Activated CD4-positive, alpha-beta memory T cell treated with anti-CD3 and anti-CD28 coated beads, Interleukin-2, amount 10 ng/mL, durations not matched to agents 7 days and 5 days (primary cell): ENCODE measurements at regions not wholly inside any gene's neighbourhood (a gene's known extent, or its start where the extent isn't known, plus 50 kb on each side); places are given as distances from the start of the nearest gene placed in this dataset.

Experiments
- CTCF ChIA-PET: fragments of 350-600 bp; sonication (Branson Sonifier 250); formaldehyde crosslinking; loops from one replicate; lab custom pipeline; 2021; ENCODE audit warnings: antibody characterized with exemption, inconsistent platforms; lab: Charles Lee
- POLR2A ChIA-PET: fragments of 350-600 bp; sonication (Branson Sonifier 250); formaldehyde crosslinking; loops from one replicate; lab custom pipeline; 2021; ENCODE audit warnings: antibody characterized with exemption; lab: Charles Lee
- DNase-seq: peaks from one replicate; pipeline ENCODE4 v3.0.0-alpha.2; 2020
- H3K27ac Mint-ChIP-seq: one replicate; pipeline ENCODE4 v1.8.0; 2021; ENCODE audit warnings: mild to moderate bottlenecking, mixed read lengths
- H3K27me3 Mint-ChIP-seq: one replicate; pipeline ENCODE4 v1.8.0; 2021; ENCODE audit warnings: mixed read lengths
- H3K36me3 Mint-ChIP-seq: one replicate; pipeline ENCODE4 v1.8.0; 2021; ENCODE audit warnings: low read depth, mixed read lengths
- H3K4me1 Mint-ChIP-seq: one replicate; pipeline ENCODE4 v1.8.0; 2021; ENCODE audit warnings: mixed read lengths
- H3K4me3 Mint-ChIP-seq: one replicate; pipeline ENCODE4 v1.8.0; 2021; ENCODE audit warnings: mild to moderate bottlenecking, mixed read lengths
- H3K9me3 Mint-ChIP-seq: one replicate; pipeline ENCODE4 v1.8.0; 2021; ENCODE audit warnings: mixed read lengths

DNA sequence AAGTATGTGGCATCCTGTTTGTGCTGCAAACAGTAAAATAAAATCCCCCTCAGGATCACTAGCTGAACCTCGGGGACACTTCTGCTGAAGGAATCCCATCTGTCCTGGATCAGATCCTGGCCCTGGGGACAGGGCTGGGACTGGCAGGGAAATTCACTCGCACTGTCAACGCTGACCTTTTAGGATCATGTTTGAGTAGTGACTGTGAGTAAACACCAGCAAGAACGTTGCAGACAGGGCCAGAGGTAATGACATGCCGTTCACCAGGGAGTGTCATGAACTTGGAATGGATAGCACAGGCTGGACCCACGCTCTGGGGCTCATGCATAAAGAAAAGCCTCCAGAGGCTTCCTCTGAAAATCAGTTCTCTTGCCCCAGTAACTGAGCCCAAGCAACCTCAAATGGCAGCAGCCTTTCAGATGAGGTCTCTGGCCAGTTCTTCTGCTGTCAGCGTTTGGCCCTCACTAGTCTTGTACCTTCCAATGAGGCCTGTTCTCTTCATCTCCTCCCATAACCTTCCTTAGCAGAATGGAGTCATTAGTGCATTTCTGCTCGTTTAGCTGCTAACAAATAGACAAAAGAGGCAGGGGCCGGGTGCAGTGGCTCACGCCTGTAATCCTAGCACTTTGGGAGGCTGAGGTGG is 51.0 kb upstream of the BARX2 start:
- Mint-ChIP-seq H3K9me3 (no peaks in the 10 kb centered on the region), H3K4me3 (no peak overlapping the region), H3K4me1 (no peaks in the 10 kb centered on the region), H3K36me3 (no peaks in the 10 kb centered on the region), H3K27ac (no peak overlapping the region), H3K27me3 (no peaks in the 10 kb centered on the region)
- CTCF ChIA-PET = interaction anchor here (0.7 kb wide), 1 partner anchor 17 kb away, joined by 4 read pairs; no protein-coding TSS in a partner anchor
- DNase-seq = no peak
- POLR2A ChIA-PET = no interaction called here

GRCh38 chr11:129323896-129324502 is 51.6 kb upstream of the BARX2 start:
- DNase-seq = no peak
- Mint-ChIP-seq H3K4me1 (no peaks in the 10 kb centered on the region), H3K27me3 (no peaks in the 10 kb centered on the region), H3K4me3 (no peak overlapping the region), H3K36me3 (no peaks in the 10 kb centered on the region), H3K9me3 (no peaks in the 10 kb centered on the region), H3K27ac (no peak overlapping the region)
- POLR2A ChIA-PET = no interaction called here
- CTCF ChIA-PET = no interaction called here

- Mint-ChIP-seq H3K27ac (no peak overlapping the region), H3K9me3 (no peaks in the 10 kb centered on the region), H3K36me3 (no peaks in the 10 kb centered on the region), H3K27me3 (no peaks in the 10 kb centered on the region), H3K4me1 (peaks cover under 1% of the 10 kb centered on the region), H3K4me3 (no peak overlapping the region)
- ChIA-PET CTCF (no interaction called here), POLR2A (no interaction called here)
- DNase-seq = no peak
These were observed 52.7 kb upstream of the BARX2 start for GRCh38 chr11:129322941-129323340.

GRCh38 chr11:129321076-129321475 is 54.6 kb upstream of the BARX2 start:
- H3K36me3 Mint-ChIP-seq = no peaks in the 10 kb centered on the region
- H3K4me3 Mint-ChIP-seq = no peak overlapping the region
- no peaks in the 10 kb centered on the region for H3K27me3 Mint-ChIP-seq
- peaks cover 3% of the 10 kb centered on the region for H3K4me1 Mint-ChIP-seq
- no peak overlapping the region for H3K27ac Mint-ChIP-seq
- ChIA-PET CTCF (no interaction called here), POLR2A (no interaction called here)
- H3K9me3 Mint-ChIP-seq = no peaks in the 10 kb centered on the region
- DNase-seq = no peak

DNA sequence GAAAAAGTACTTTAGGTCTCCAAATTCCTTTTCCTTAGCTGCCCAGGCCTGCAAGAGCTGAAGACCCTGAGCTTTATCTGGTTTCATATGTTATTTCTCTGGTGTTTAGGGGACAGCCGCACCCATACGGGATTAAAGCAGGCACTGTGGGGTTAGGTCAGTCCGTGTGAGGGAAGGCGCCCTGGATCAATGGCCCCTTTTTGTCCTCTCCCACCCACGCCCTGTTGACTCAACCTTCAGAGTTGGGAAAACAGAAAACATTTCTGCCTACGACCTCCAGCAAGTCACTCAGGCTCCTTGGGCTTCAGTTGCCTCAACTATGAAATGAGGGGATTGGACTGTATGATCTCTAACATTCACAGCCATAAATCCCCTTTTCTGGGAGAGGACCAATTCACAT is 55.2 kb upstream of the BARX2 start:
- no peak for DNase-seq
- Mint-ChIP-seq H3K36me3 (no peaks in the 10 kb centered on the region), H3K4me3 (no peak overlapping the region), H3K9me3 (no peaks in the 10 kb centered on the region), H3K4me1 (peaks cover 3% of the 10 kb centered on the region), H3K27me3 (no peaks in the 10 kb centered on the region), H3K27ac (no peak overlapping the region)
- ChIA-PET CTCF (interaction anchor here (2.4 kb wide), 1 partner anchor 11 kb away, joined by 9 read pairs; no protein-coding TSS in a partner anchor), POLR2A (no interaction called here)

DNA sequence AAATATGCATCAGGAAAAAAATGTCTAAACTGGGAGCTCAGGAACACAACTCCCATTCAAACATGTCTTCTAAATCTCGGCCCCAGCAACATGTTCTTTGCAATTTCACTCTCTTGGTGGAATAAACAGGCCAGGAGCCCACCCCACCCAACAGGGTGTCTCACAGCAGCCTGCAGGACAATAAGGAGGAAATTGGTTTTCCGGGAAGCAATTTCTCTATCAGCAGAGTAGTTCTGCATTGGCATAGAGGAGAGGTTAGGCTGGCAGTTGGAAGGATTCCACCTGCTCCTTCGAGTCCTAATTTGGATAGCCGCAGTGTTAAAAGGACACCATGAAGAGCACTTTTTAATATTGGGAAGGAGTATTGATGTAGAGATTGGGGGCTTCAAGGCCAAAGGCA is 55.9 kb upstream of the BARX2 start:
- CTCF ChIA-PET = interaction anchor here (0.7 to 2.4 kb wide), 2 partner anchors 8 to 12 kb away, joined by 3 to 9 read pairs; no protein-coding TSS in a partner anchor
- Mint-ChIP-seq H3K4me1 (peaks cover 3% of the 10 kb centered on the region), H3K9me3 (no peaks in the 10 kb centered on the region), H3K27ac (no peak overlapping the region), H3K36me3 (no peaks in the 10 kb centered on the region), H3K27me3 (no peaks in the 10 kb centered on the region), H3K4me3 (no peak overlapping the region)
- POLR2A ChIA-PET = no interaction called here
- no peak for DNase-seq

GRCh38 chr11:129319201-129319600 is 56.4 kb upstream of the BARX2 start:
- Mint-ChIP-seq H3K4me1 (peaks cover 3% of the 10 kb centered on the region), H3K27me3 (no peaks in the 10 kb centered on the region), H3K4me3 (no peak overlapping the region), H3K36me3 (no peaks in the 10 kb centered on the region), H3K9me3 (no peaks in the 10 kb centered on the region), H3K27ac (no peak overlapping the region)
- CTCF ChIA-PET = interaction anchor here (0.7 to 2.4 kb wide), 2 partner anchors 9 to 13 kb away, joined by 3 to 9 read pairs; no protein-coding TSS in a partner anchor
- DNase-seq = no peak
- POLR2A ChIA-PET = no interaction called here

GRCh38 chr11:129317571-129317970 is 58.1 kb upstream of the BARX2 start:
- ChIA-PET CTCF (interaction anchor here (0.7 to 1.2 kb wide), 3 partner anchors 12 to 431 kb away, joined by 3 read pairs; no protein-coding TSS in a partner anchor), POLR2A (no interaction called here)
- DNase-seq = no peak
- H3K9me3 Mint-ChIP-seq = no peaks in the 10 kb centered on the region
- no peak overlapping the region for H3K27ac Mint-ChIP-seq
- H3K4me1 Mint-ChIP-seq = peaks cover 3% of the 10 kb centered on the region
- no peaks in the 10 kb centered on the region for H3K36me3 Mint-ChIP-seq
- H3K4me3 Mint-ChIP-seq = no peak overlapping the region
- H3K27me3 Mint-ChIP-seq = no peaks in the 10 kb centered on the region

DNA sequence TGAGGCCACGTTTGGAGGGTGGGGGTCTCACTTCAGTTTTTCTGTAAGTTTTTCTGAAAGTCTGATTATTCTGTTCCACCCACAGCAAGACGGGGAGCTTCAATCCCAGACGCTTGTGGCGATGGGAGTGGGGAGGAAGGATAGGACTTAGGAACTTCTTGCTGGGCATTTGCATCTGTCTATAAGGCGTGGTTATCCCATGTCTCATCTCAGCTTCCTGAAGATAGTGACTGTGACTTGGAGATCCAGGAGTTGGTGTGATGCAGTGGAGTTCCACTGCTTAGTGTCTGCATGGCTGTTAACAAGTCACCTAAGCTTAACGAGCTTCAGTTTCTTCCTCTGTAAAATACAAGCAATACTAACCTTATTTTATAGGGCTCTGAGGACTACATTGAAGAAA is 58.9 kb upstream of the BARX2 start:
- Mint-ChIP-seq H3K4me1 (peaks cover 3% of the 10 kb centered on the region), H3K27me3 (no peaks in the 10 kb centered on the region), H3K27ac (no peak overlapping the region), H3K4me3 (no peak overlapping the region), H3K36me3 (no peaks in the 10 kb centered on the region), H3K9me3 (no peaks in the 10 kb centered on the region)
- ChIA-PET POLR2A (no interaction called here), CTCF (interaction anchor here (1.2 kb wide), 1 partner anchor 13 kb away, joined by 3 read pairs; no protein-coding TSS in a partner anchor)
- DNase-seq = no peak

GRCh38 chr11:129315781-129316579 is 59.7 kb upstream of the BARX2 start:
- CTCF ChIA-PET = no interaction called here
- H3K9me3 Mint-ChIP-seq = no peaks in the 10 kb centered on the region
- H3K36me3 Mint-ChIP-seq = no peaks in the 10 kb centered on the region
- H3K4me3 Mint-ChIP-seq = no peak overlapping the region
- H3K27me3 Mint-ChIP-seq = no peaks in the 10 kb centered on the region
- POLR2A ChIA-PET = no interaction called here
- no peak for DNase-seq
- H3K27ac Mint-ChIP-seq = no peak overlapping the region
- H3K4me1 Mint-ChIP-seq = peaks cover 3% of the 10 kb centered on the region

DNA sequence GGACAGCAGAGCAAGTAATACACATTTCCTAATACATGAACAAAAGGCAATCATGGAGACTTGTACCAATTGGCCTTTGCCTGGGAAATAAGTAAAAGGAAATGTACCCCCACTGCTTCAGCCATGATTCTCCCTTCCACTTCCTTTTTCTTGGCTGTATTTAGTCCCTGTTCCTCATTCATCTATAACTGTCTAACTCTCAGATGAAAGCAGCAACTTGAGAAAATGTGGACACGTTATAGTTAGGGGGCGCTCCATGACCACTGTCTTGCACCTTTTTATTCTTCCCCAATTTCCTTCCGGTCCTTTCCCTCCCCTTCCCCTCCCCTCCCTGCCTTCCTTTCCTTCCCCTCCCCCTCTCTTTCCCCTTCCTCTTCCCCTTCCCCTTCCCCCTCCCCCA is 61.3 kb upstream of the BARX2 start:
- no peak overlapping the region for H3K4me3 Mint-ChIP-seq
- H3K4me1 Mint-ChIP-seq = peaks cover 3% of the 10 kb centered on the region
- peaks cover 2% of the 10 kb centered on the region for H3K9me3 Mint-ChIP-seq

GRCh38 chr11:129313541-129314297 is 61.9 kb upstream of the BARX2 start:
- no peak overlapping the region for H3K27ac Mint-ChIP-seq
- no peak overlapping the region for H3K4me3 Mint-ChIP-seq
- H3K36me3 Mint-ChIP-seq = no peaks in the 10 kb centered on the region
- DNase-seq = no peak
- H3K27me3 Mint-ChIP-seq = no peaks in the 10 kb centered on the region
- peaks cover 2% of the 10 kb centered on the region for H3K9me3 Mint-ChIP-seq
- ChIA-PET CTCF (interaction anchor here (0.9 kb wide), 1 partner anchor 18 kb away, joined by 4 read pairs; no protein-coding TSS in a partner anchor), POLR2A (no interaction called here)
- peaks cover 3% of the 10 kb centered on the region for H3K4me1 Mint-ChIP-seq

More for the DNA sequence above, 61.3 kb upstream of the BARX2 start:
- POLR2A ChIA-PET = no interaction called here
- no peaks in the 10 kb centered on the region for H3K36me3 Mint-ChIP-seq
- H3K27me3 Mint-ChIP-seq = no peaks in the 10 kb centered on the region
- no peak for DNase-seq
- CTCF ChIA-PET = no interaction called here
- no peak overlapping the region for H3K27ac Mint-ChIP-seq
